Testis (tissue), 2 donors: ENCODE measurements at regions not wholly inside any gene's neighbourhood (a gene's known extent, or its start where the extent isn't known, plus 50 kb on each side); places are given as distances from the start of the nearest gene placed in this dataset.

Experiments used
- DNase-seq: peaks from one replicate; pipeline ENCODE4 v3.0.0-alpha.2; 2019
- H3K27ac ChIP-seq, 2 donors: fragments of 200-600 bp; sonication (generic); one replicate each; pipeline ENCODE4 v1.5.1; 2019
- H3K27me3 ChIP-seq: fragments of 200-600 bp; sonication (generic); one replicate; pipeline ENCODE4 v1.5.1; 2019
- H3K36me3 ChIP-seq: fragments of 200-600 bp; sonication (generic); one replicate; pipeline ENCODE4 v1.5.1; 2017; ENCODE audit warnings: low read depth; ENCODE audit errors: missing control alignments
- H3K4me1 ChIP-seq: fragments of 200-600 bp; sonication (generic); one replicate; pipeline ENCODE4 v1.5.1; 2019
- H3K4me3 ChIP-seq, 2 donors: fragments of 200-600 bp; sonication (generic); one replicate each; pipeline ENCODE4 v1.5.1; 2017 to 2019
- H3K9me3 ChIP-seq: fragments of 200-600 bp; sonication (generic); one replicate; pipeline ENCODE4 v1.5.1; 2017
- POLR2A ChIP-seq: fragments of 450-650 bp; IDR thresholded peaks from one replicate; pipeline ENCODE4 v1.6.1; 2017; ENCODE audit warnings: antibody characterized with exemption, mild to moderate bottlenecking, moderate library complexity
- WGBS, 2 donors: methylation state at CpG; one replicate each; pipeline ENCODE4 v1.1.5; 2018; 5-methylcytosine and 5-hydroxymethylcytosine counted together
- intact Hi-C: fragments of 100-400 bp; cut with DNase I; formaldehyde crosslinking; loops from one replicate; pipeline ENCODE4 v1.15.1; 2023; ENCODE audit warnings: low total_unique reads
- TF ChIP-seq, protein P1 (sequence below), 3 experiments: fragments of 450-650 bp in 2 of 3; fragments of 200-600 bp in 1 of 3; sonication (generic) in 1 of 3; IDR thresholded peaks; one replicate each; pipeline ENCODE4 v1.5.1; 2016 to 2019; ENCODE audit warnings: antibody characterized with exemption in 3 of 3, mild to moderate bottlenecking in 2 of 3, moderate library complexity in 1 of 3

DNA sequence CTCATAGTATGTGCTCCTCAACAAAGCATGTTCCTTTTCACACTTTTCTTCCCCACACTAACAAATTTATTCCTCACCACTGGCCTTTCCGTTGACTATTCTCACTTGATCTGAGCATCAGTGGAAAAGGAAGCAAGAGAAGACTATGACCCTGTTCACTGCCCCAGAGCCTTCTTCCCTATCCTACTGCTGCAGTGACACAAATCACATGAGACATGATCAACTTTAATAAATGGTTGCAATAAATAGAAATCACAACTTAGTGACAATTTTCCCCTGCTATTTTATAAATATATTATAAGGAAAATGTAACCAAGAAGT lies 438.7 kb upstream of the SOX9 start:
- TF ChIP-seq, protein P1, sequence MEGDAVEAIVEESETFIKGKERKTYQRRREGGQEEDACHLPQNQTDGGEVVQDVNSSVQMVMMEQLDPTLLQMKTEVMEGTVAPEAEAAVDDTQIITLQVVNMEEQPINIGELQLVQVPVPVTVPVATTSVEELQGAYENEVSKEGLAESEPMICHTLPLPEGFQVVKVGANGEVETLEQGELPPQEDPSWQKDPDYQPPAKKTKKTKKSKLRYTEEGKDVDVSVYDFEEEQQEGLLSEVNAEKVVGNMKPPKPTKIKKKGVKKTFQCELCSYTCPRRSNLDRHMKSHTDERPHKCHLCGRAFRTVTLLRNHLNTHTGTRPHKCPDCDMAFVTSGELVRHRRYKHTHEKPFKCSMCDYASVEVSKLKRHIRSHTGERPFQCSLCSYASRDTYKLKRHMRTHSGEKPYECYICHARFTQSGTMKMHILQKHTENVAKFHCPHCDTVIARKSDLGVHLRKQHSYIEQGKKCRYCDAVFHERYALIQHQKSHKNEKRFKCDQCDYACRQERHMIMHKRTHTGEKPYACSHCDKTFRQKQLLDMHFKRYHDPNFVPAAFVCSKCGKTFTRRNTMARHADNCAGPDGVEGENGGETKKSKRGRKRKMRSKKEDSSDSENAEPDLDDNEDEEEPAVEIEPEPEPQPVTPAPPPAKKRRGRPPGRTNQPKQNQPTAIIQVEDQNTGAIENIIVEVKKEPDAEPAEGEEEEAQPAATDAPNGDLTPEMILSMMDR (IDR thresholded peaks at IDR 0.05) = no peak
- no peak for TF ChIP-seq POLR2A
- no peaks in the 10 kb centered on the region for H3K36me3 ChIP-seq
- H3K9me3 ChIP-seq = no peaks in the 10 kb centered on the region
- intact Hi-C loops = no loop called here
- H3K4me3 ChIP-seq = no peak overlapping the region
- no peak overlapping the region for H3K27ac ChIP-seq
- no peaks in the 10 kb centered on the region for H3K4me1 ChIP-seq
- H3K27me3 ChIP-seq = no peaks in the 10 kb centered on the region
- no peak for DNase-seq
- WGBS, 2 donors = 95 to 100% methylated on average over 1 of the region's 1 CpG

DNA sequence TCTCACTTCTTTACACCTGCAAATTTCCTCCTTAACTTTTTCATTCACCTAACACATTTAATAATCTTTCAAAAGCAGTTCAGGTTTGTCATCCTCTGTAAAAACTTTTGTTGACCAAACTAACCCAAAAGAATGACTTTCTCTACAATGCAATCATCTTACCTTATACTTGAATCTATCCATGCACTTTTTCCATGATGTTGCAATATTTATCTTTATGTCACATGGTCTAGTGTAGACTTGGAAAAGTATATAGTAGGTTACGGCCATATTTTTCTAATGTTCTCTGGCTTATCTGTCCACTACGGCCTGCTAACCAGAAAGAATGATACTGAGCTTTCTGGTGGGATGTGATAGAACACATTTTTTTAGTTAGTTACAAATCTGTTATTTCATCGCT lies 431.0 kb upstream of the SOX9 start:
- DNase-seq = no peak
- H3K9me3 ChIP-seq = no peaks in the 10 kb centered on the region
- H3K27ac ChIP-seq = no peak overlapping the region
- H3K36me3 ChIP-seq = no peaks in the 10 kb centered on the region
- no peak overlapping the region for H3K4me3 ChIP-seq
- WGBS, 2 donors = 75 to 79% methylated on average over 3 of the region's 3 CpGs
- intact Hi-C loops = no loop called here
- TF ChIP-seq POLR2A = no peak
- TF ChIP-seq, protein P1 (IDR thresholded peaks at IDR 0.05) = no peak
- no peaks in the 10 kb centered on the region for H3K27me3 ChIP-seq
- no peaks in the 10 kb centered on the region for H3K4me1 ChIP-seq

DNA sequence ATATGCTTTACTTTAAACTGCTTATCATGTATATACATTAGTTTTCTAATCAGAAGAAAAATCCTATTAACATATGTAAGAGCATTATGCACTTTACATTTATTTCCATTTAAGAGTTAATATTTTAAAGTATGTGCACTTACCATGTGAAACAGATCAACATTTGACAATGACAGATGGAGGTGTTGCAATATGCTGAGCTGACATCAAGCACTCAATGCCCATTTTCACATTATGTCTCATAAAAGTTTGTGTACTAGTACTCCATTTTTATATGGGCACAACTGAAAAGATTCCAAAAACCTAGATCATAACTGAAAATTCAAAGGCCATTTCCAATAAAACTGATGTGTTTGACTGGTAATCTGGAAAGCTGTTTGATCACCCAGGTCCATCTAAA lies 420.9 kb upstream of the SOX9 start:
- H3K27me3 ChIP-seq = no peaks in the 10 kb centered on the region
- intact Hi-C loops = no loop called here
- H3K27ac ChIP-seq = no peak overlapping the region
- H3K36me3 ChIP-seq = no peaks in the 10 kb centered on the region
- no peak for DNase-seq
- no peaks in the 10 kb centered on the region for H3K9me3 ChIP-seq
- TF ChIP-seq, protein P1 (IDR thresholded peaks at IDR 0.05) = no peak
- TF ChIP-seq POLR2A = no peak
- no peaks in the 10 kb centered on the region for H3K4me1 ChIP-seq
- H3K4me3 ChIP-seq = no peak overlapping the region

DNA sequence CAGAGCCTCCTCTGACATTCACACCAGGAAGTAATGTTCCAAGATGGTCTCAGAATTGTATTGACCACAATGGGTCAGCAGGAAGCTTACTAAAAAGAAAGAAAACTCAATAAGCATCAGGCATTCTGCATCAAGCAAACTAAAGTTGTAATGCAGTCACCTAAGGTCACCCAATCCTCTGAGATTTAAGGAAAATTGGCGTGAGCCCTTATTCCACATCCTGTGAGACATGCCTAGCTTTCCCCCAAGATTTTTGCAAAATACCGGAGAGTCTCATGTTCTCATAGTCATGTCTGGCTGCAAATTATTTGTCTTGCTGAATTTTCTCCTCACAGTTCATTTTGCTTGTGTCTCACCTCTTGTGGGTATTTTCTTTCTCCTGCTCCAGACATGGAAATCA lies 417.1 kb upstream of the SOX9 start:
- Histone ChIP-seq H3K36me3 (no peaks in the 10 kb centered on the region), H3K4me3 (no peak overlapping the region), H3K27ac (no peak overlapping the region), H3K27me3 (no peaks in the 10 kb centered on the region), H3K4me1 (no peaks in the 10 kb centered on the region), H3K9me3 (no peaks in the 10 kb centered on the region)
- intact Hi-C loops = no loop called here
- no peak for DNase-seq
- no peak for TF ChIP-seq POLR2A
- TF ChIP-seq, protein P1 (IDR thresholded peaks at IDR 0.05) = no peak
- 83 to 92% methylated on average over 2 of the region's 2 CpGs for WGBS, 2 donors

DNA sequence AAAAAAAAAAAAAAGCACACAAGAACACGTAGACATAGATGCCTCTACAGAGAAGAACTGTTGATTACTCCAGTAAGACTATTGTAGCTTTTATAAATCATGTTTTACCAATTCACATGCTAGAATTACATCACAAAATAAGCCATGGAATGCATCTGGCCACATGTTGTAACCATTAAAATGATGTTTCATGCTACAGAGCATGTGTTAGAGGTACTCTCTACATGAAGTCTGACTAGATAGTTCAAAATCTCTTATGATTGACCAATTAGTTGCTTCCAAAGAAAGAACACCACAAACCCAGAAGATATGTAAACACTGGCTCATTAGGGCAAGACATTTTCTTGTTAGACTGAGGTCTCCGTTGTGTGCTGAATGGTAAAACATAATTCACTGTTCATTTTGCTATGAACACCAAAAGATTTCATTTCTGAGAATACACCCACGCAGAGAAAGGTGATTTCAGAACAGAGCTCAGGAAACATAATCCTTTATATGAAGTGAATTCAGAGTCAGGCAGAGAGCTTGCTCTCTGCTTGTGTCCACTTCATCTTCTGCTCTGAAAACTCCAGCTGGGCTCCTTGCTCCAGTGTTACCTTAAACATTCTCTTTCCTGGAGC lies 411.4 kb upstream of the SOX9 start:
- TF ChIP-seq, protein P1 (IDR thresholded peaks at IDR 0.05) = no peak
- no peak for TF ChIP-seq POLR2A
- no peak overlapping the region for H3K27ac ChIP-seq
- H3K27me3 ChIP-seq = no peaks in the 10 kb centered on the region
- intact Hi-C loops = no loop called here
- H3K4me1 ChIP-seq = no peaks in the 10 kb centered on the region
- no peak for DNase-seq
- H3K36me3 ChIP-seq = no peaks in the 10 kb centered on the region
- no peaks in the 10 kb centered on the region for H3K9me3 ChIP-seq
- WGBS, 2 donors = 57 to 66% methylated on average over 3 of the region's 3 CpGs
- H3K4me3 ChIP-seq = no peak overlapping the region
